ENCODE measurements at regions not wholly inside any gene's neighbourhood (a gene's known extent, or its start where the extent isn't known, plus 50 kb on each side); places are given as distances from the start of the nearest gene placed in this dataset.

DNA sequence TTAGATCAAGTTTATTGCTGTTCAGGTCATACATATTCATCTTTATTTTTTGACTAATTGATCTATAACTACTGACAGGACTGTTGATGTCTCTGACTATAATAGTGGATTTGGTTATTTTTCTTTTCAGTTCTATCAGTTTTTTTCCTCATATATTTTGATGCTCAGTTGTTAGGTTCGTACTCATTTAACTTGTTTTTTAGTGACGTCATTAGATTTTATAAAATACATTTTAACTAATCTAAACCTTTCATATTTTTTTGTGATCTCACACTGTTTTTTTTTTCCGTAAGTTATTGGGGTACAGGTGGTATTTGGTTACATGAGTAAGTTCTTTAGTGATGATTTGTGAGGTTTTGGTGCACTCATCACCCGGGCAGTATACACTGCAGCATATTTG is 841.2 kb upstream of the FBXO33 start:
- Histone ChIP-seq H3K9ac (ENCODE audit: low read length) (no peak overlapping the region), H3K27me3 (ENCODE audit: insufficient read depth, low read length) (no peaks in the 10 kb centered on the region), H2AFZ (ENCODE audit: low read depth, low read length, poor library complexity, severe bottlenecking) (no peak overlapping the region), H3K36me3 (ENCODE audit: control insufficient read depth in 1 of 2, insufficient read depth in 2 of 2, low read length in 2 of 2) (no peaks in the 10 kb centered on the region), H3K4me1 (ENCODE audit: control insufficient read depth in 1 of 2, insufficient read depth in 2 of 2, low read length in 2 of 2) (no peaks in the 10 kb centered on the region), H3K9me2 (ENCODE audit: insufficient read depth) (no peaks in the 10 kb centered on the region), H4K20me1 (ENCODE audit: insufficient read depth) (no peaks in the 10 kb centered on the region), H3K27ac (ENCODE audit: low read depth, low read length) (no peak overlapping the region), H3K4me2 (ENCODE audit: low read length) (no peak overlapping the region), H3K9me3 (ENCODE audit: control insufficient read depth in 1 of 2, insufficient read depth in 1 of 2, low read depth in 1 of 2, low read length in 2 of 2) (no peaks in the 10 kb centered on the region), H3K4me3 (replicated peaks in 1 of 2; ENCODE audit: low read depth in 1 of 2, low read length in 2 of 2) (no peak overlapping the region), H3K79me2 (ENCODE audit: insufficient read depth, low read length) (no peaks in the 10 kb centered on the region)
- DNase-seq (ENCODE audit: low read depth, low spot score) (no peak), ATAC-seq (no peak)
- BruUV-seq (replicated peaks): no TSS peak
- RAD21 ChIA-PET (ENCODE audit: low non-redundant PET in 1 of 2, low total read pairs in 2 of 2, uncharacterized antibody in 2 of 2, unreplicated experiment in 2 of 2): no interaction called here
- POLR2A ChIA-PET: no interaction called here
- CTCF ChIA-PET: no interaction called here
- intact Hi-C loops (cut with micrococcal nuclease): no loop called here
- TF ChIP-seq ZFX (IDR thresholded peaks at IDR 0.05) (no peak), POLR2A (IDR thresholded peaks at IDR 0.05; ENCODE audit: borderline replicate concordance, extremely low read depth, insufficient read depth, insufficient read length) (no peak), CBX3 (IDR thresholded peaks at IDR 0.05; ENCODE audit: low read depth) (no peak), SRF (IDR thresholded peaks at IDR 0.05; ENCODE audit: low read depth) (no peak), CEBPB (IDR thresholded peaks at IDR 0.05; ENCODE audit: low read depth) (no peak), ZBTB33 (IDR thresholded peaks at IDR 0.05; ENCODE audit: extremely low read depth, insufficient replicate concordance, low read length) (no peak), EZH2 (IDR thresholded peaks at IDR 0.05) (no peak), TCF7L2 (IDR thresholded peaks at IDR 0.05; ENCODE audit: borderline replicate concordance, extremely low read depth, insufficient read depth, insufficient read length) (no peak), SP1 (IDR thresholded peaks at IDR 0.05; ENCODE audit: low read depth) (no peak), POLR2AphosphoS5 (IDR thresholded peaks at IDR 0.05; ENCODE audit: low read depth, low read length) (no peak)
- TF ChIP-seq, protein P1, sequence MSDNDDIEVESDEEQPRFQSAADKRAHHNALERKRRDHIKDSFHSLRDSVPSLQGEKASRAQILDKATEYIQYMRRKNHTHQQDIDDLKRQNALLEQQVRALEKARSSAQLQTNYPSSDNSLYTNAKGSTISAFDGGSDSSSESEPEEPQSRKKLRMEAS (IDR thresholded peaks at IDR 0.05): no peak
- TF ChIP-seq, protein P2, sequence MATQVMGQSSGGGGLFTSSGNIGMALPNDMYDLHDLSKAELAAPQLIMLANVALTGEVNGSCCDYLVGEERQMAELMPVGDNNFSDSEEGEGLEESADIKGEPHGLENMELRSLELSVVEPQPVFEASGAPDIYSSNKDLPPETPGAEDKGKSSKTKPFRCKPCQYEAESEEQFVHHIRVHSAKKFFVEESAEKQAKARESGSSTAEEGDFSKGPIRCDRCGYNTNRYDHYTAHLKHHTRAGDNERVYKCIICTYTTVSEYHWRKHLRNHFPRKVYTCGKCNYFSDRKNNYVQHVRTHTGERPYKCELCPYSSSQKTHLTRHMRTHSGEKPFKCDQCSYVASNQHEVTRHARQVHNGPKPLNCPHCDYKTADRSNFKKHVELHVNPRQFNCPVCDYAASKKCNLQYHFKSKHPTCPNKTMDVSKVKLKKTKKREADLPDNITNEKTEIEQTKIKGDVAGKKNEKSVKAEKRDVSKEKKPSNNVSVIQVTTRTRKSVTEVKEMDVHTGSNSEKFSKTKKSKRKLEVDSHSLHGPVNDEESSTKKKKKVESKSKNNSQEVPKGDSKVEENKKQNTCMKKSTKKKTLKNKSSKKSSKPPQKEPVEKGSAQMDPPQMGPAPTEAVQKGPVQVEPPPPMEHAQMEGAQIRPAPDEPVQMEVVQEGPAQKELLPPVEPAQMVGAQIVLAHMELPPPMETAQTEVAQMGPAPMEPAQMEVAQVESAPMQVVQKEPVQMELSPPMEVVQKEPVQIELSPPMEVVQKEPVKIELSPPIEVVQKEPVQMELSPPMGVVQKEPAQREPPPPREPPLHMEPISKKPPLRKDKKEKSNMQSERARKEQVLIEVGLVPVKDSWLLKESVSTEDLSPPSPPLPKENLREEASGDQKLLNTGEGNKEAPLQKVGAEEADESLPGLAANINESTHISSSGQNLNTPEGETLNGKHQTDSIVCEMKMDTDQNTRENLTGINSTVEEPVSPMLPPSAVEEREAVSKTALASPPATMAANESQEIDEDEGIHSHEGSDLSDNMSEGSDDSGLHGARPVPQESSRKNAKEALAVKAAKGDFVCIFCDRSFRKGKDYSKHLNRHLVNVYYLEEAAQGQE (IDR thresholded peaks at IDR 0.05; ENCODE audit: low read depth): no peak
- TF ChIP-seq, protein P3, sequence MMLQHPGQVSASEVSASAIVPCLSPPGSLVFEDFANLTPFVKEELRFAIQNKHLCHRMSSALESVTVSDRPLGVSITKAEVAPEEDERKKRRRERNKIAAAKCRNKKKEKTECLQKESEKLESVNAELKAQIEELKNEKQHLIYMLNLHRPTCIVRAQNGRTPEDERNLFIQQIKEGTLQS (IDR thresholded peaks at IDR 0.05): no peak
- TF ChIP-seq, protein P4, sequence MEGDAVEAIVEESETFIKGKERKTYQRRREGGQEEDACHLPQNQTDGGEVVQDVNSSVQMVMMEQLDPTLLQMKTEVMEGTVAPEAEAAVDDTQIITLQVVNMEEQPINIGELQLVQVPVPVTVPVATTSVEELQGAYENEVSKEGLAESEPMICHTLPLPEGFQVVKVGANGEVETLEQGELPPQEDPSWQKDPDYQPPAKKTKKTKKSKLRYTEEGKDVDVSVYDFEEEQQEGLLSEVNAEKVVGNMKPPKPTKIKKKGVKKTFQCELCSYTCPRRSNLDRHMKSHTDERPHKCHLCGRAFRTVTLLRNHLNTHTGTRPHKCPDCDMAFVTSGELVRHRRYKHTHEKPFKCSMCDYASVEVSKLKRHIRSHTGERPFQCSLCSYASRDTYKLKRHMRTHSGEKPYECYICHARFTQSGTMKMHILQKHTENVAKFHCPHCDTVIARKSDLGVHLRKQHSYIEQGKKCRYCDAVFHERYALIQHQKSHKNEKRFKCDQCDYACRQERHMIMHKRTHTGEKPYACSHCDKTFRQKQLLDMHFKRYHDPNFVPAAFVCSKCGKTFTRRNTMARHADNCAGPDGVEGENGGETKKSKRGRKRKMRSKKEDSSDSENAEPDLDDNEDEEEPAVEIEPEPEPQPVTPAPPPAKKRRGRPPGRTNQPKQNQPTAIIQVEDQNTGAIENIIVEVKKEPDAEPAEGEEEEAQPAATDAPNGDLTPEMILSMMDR (IDR thresholded peaks at IDR 0.05 in 2 of 3, conservative IDR thresholded peaks at IDR 0.05 in 1 of 3; ENCODE audit: borderline replicate concordance in 1 of 3, insufficient read depth in 1 of 3, low read depth in 2 of 3, low read length in 2 of 3): no peak
